BJ (cell line): ENCODE measurements at regions not wholly inside any gene's neighbourhood (a gene's known extent, or its start where the extent isn't known, plus 50 kb on each side); places are given as distances from the start of the nearest gene placed in this dataset.

Experiments used
- CTCF ChIA-PET: fragments of 350-600 bp; formaldehyde crosslinking; extraction: SDS; loops from one replicate; lab custom pipeline; 2021; ENCODE audit warnings: antibody characterized with exemption, inconsistent platforms; lab: Yijun Ruan, JAX
- POLR2A ChIA-PET: fragments of 300-600 bp; sonication (Branson Sonifier 250); formaldehyde crosslinking; extraction: SDS; loops from one replicate; lab custom pipeline; 2021; ENCODE audit warnings: antibody characterized with exemption; lab: Charles Lee
- DNase-seq: peaks from one replicate; pipeline ENCODE4 v3.0.0-alpha.2; 2011; ENCODE audit warnings: low read depth
- H3K27me3 ChIP-seq: 2 replicates; pipeline ENCODE4 v1.6.0; 2011; ENCODE audit warnings: low read length; ENCODE audit not compliant: control insufficient read depth, insufficient read depth
- H3K36me3 ChIP-seq: 2 replicates; pipeline ENCODE4 v1.5.1; 2011; ENCODE audit warnings: low read length; ENCODE audit not compliant: control insufficient read depth, insufficient read depth
- H3K4me3 ChIP-seq: 2 replicates; pipeline ENCODE4 v1.5.1; 2011; ENCODE audit warnings: low read depth, mild to moderate bottlenecking, control low read depth, low read length
- CTCF ChIP-seq: IDR thresholded peaks from 2 replicates; pipeline ENCODE4 v1.5.1; 2011; ENCODE audit warnings: low read depth, mild to moderate bottlenecking, control low read depth, inconsistent platforms, low read length, moderate library complexity; ENCODE audit not compliant: insufficient read depth

GRCh38 chr12:92068459-92068858 is 77.2 kb downstream of the BTG1 start:
- POLR2A ChIA-PET, result no interaction called here
- DNase-seq, result no peak
- CTCF ChIA-PET, result no interaction called here
- no peaks in the 10 kb centered on the region for H3K27me3 ChIP-seq
- H3K4me3 ChIP-seq, result no peak overlapping the region
- H3K36me3 ChIP-seq, result no peaks in the 10 kb centered on the region
- TF ChIP-seq CTCF, result no peak

DNA sequence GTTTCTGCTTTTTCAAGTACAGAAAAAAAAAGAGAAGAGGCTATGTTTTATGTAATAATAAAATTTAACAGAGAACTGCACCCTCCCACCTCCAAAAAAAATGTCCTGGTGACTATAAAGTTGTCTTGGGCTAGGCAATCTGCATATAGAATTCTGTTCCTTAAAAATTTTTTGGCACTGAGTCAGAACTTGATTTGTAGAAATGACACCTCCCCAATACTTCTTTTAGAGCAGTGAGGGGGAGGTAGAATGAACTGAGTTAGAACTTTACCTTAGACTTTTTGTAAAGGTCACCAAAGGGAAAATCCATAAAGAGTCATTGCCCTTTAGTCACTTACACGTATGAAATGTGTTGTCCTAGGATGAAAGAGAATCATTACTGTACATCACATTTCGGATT is 80.0 kb downstream of the BTG1 start:
- TF ChIP-seq CTCF, result no peak
- Histone ChIP-seq H3K4me3 (no peak overlapping the region), H3K36me3 (no peaks in the 10 kb centered on the region), H3K27me3 (no peaks in the 10 kb centered on the region)
- no peak for DNase-seq
- POLR2A ChIA-PET, result no interaction called here
- CTCF ChIA-PET, result interaction anchor here (1.3 kb wide), 1 partner anchor 9 kb away, joined by 3 read pairs; no protein-coding TSS in a partner anchor

DNA sequence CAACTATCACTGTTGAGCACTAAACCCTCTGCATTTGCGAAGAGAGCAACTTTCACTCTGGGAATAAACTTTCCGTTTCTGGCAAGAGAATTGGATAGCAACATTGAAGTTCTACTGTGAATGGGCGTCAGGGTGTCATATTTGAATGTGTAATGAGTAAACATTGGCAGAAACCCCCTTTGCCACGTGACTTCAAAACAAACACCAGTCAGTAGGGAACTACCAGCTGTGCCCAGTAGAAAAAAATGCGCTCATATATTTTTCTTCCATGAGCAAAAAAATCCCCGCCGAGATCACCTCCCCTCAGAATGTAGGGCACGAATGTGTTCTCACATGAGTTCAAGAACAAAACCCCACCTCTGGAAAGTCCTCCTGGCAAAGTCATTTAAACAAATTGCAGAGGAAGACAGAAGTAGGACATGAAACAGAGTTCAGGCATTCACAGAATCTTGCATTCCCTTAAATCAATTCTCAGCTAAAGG is 80.6 kb downstream of the BTG1 start:
- ChIA-PET CTCF (interaction anchor here (1.3 kb wide), 1 partner anchor 10 kb away, joined by 3 read pairs; no protein-coding TSS in a partner anchor), POLR2A (no interaction called here)
- no peak for DNase-seq
- Histone ChIP-seq H3K36me3 (no peaks in the 10 kb centered on the region), H3K27me3 (no peaks in the 10 kb centered on the region), H3K4me3 (no peak overlapping the region)
- no peak for TF ChIP-seq CTCF

GRCh38 chr12:92064422-92064821 is 81.2 kb downstream of the BTG1 start:
- DNase-seq, result no peak
- ChIA-PET CTCF (no interaction called here), POLR2A (no interaction called here)
- Histone ChIP-seq H3K27me3 (no peaks in the 10 kb centered on the region), H3K4me3 (no peak overlapping the region), H3K36me3 (no peaks in the 10 kb centered on the region)
- no peak for TF ChIP-seq CTCF

GRCh38 chr12:92063641-92064040 is 82.0 kb downstream of the BTG1 start:
- no peak for TF ChIP-seq CTCF
- CTCF ChIA-PET, result interaction anchor here (0.7 to 1.1 kb wide), 2 partner anchors 11 to 14 kb away, joined by 3 to 4 read pairs; no protein-coding TSS in a partner anchor
- H3K4me3 ChIP-seq, result no peak overlapping the region
- DNase-seq, result no peak
- POLR2A ChIA-PET, result no interaction called here
- H3K27me3 ChIP-seq, result no peaks in the 10 kb centered on the region
- no peaks in the 10 kb centered on the region for H3K36me3 ChIP-seq
